ENCODE measurements at regions not wholly inside any gene's neighbourhood (a gene's known extent, or its start where the extent isn't known, plus 50 kb on each side); places are given as distances from the start of the nearest gene placed in this dataset.

DNA sequence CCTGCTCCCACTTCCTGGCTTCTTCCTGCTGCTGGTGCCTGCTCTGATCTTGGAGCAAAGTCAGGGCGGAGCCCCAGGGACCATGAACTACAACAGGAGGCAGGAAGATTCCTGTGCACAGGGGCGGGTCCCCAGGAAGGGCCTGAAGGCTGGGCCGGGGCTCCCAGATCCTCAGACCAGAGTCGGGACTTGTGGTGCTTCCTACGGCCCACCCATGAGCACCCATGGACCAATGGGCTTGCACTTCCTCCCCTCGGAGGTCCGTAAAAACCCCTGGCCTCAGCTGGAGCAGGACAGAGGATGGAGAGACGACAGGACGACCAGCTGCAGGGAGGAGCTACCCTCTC, 1287.1 kb downstream of the TMEM121 start:
- no peak for DNase-seq

GRCh38 chr14:106820119-106820518, 1293.7 kb downstream of the TMEM121 start:
- DNase-seq, result no peak

DNA sequence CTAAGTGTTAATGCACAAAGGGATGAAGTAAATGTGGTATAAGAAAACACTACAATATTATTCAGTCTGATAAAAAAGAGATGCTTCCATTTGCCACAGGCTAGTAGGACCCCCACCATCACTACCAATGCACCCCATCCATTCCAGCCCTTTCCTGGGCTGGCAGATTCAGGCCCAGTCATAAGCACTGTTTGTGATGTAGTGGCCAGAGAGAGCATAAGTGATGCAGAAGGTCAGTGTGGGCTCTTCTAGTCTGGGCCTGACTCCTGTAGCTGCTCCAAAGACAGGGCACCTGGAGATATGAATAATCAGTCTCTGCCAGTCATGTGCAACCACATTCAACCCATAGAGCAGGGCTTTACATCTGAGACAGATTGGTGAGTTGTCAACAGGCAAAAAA, 1294.7 kb downstream of the TMEM121 start:
- no peak for DNase-seq

DNA sequence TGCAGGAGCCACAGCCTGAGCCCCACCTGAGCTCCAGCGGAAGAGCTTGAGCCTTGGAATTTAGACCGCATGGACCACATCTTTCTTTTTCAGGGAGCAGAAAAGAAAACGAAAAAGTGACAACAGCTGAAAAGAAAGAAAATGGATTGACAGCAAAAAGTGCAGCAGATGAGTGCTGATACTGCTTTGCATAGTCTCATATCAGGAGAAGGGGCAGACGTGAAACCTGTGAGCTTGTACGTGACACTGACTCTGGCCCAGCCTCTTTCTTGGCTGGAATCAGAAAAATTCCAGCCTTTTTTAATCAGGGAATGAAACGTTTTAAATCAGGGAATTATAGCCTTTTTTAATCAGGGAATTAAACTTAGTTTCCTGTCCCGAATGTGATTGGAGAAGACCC, 1296.5 kb downstream of the TMEM121 start:
- no peak for DNase-seq

- no peak for DNase-seq
Measured at GRCh38 chr14:106823552-106823951, 1297.2 kb downstream of the TMEM121 start.

DNA sequence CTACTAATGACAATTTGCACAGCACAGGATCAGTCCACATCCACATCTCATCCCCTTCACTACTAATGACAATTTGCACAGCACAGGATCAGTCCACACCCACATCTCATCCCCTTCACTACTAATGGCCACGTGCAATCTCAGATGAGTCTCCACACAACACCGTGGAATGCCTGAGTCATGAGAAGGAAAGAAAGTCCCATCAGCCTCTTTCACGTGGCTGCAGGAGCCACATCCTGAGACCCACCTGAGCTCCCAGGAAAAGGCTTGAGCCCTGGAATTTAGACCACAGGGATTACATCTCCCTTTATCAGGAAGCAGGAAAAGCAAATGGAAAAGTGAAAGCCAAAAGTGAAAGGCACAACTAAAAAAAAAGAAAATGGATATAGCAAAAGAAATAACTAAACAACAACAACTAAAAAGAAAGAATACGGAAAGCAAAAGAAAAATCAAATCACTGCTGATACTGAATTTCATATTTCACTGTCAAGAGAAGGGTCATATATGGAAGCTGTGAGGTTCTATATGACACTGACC, 1300.5 kb downstream of the TMEM121 start:
- no peak for DNase-seq

- DNase-seq, result no peak
Measured at GRCh38 chr14:106831322-106831720, 1304.9 kb downstream of the TMEM121 start.

- DNase-seq, result no peak
Measured at GRCh38 chr14:106837870-106838269, 1311.5 kb downstream of the TMEM121 start.

DNA sequence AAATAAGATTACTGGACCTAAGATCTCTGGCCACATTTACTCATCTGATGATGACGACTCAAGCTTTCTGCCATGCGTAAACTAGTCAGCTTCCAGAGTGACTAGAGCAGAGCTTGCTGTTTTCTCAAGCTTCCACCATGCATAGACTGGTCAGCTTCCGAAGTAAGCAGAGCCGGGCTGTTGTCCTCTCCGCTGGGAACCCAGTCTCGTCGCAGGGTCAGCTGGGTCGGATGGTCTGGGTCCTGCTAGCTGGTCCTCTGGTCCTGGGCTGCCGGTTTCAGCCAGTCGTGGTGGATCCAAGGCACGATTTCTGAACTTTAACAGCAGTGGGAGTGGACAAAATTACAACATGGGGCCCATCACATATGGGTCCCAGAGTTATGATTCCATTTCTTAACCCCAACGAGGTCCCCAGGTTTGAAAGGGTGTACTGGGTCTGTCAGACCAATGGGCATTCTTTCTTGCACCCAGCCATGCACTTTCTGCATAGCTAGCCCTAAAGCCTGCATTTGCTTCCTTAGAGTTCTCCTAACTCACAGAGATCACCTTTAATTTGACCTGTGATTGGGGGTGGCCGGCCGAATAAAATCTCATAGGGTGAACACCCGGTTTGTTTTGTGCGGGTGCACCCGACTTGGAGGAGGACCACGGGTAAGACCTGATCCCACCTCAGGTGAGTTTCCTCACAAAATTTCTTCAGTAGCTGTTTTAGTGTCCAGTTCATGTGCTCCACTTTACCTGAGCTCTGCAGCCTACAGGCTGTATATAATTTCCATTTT, 1312.8 kb downstream of the TMEM121 start:
- no peak for DNase-seq

DNA sequence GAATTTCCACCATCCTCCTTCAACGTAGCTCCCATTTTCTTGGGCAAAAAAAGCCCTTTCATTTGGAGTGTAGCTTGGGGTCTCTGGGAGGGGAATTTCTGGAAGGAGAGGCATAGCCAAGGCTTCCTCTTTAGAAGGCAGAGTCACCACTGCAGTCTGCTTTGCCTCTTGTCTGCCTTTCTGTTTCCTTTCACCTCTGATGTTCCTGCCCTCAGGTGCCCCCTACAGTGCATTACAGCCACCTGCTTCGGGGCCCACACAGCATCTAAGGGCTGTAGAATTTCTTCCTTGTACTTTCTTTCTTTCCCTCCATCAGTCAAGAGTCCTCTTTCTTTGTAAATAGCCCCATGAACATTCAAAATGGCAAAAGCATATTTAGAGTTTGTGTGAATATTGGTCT, 1313.9 kb downstream of the TMEM121 start:
- DNase-seq, result no peak

- no peak for DNase-seq
Measured at GRCh38 chr14:106840991-106841390, 1314.6 kb downstream of the TMEM121 start.

- no peak for DNase-seq
Measured at GRCh38 chr14:106841701-106842100, 1315.3 kb downstream of the TMEM121 start.

DNA sequence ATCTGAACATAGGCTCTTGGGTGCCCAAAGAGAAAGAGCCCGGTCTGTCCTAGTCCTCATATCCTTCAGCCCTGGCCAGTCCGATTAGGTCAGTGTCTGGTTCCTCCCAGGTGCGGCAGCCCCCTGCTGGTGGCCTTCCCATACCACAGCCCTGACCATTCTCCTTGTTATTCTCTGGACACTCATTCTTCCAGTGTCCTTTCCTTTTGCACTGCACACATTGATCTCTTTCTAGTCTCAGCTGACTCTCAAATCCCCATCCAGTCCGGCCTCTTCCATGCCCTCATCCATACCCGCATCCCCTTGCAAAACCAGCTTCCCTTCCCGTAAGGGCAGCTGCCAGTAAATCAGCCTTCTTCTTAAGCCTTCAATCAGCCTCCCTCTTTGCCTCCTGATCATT, 1316.3 kb downstream of the TMEM121 start:
- DNase-seq, result no peak

DNA sequence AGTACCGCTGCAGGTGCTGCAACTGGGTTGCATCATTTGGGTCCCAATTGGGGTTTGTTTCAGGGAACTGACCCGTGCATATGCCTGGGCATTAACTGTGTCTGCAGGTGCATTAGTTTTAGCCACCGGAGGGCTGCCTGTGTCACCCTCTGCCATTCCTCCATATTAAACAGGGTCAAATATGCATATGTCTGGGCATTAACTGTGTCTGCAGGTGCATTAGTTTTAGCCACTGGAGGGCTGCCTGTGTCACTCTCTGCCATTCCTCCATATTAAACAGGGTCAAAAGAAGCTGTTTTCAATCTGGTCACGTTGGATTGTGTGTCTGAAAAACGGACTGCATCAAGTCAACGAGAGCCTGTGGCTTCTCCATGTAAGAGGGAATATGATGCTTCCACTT, 1317.0 kb downstream of the TMEM121 start:
- DNase-seq, result no peak

- no peak for DNase-seq
Measured at GRCh38 chr14:106843951-106844483, 1317.6 kb downstream of the TMEM121 start.

- DNase-seq, result no peak
Measured at GRCh38 chr14:106844608-106845285, 1318.4 kb downstream of the TMEM121 start.

DNA sequence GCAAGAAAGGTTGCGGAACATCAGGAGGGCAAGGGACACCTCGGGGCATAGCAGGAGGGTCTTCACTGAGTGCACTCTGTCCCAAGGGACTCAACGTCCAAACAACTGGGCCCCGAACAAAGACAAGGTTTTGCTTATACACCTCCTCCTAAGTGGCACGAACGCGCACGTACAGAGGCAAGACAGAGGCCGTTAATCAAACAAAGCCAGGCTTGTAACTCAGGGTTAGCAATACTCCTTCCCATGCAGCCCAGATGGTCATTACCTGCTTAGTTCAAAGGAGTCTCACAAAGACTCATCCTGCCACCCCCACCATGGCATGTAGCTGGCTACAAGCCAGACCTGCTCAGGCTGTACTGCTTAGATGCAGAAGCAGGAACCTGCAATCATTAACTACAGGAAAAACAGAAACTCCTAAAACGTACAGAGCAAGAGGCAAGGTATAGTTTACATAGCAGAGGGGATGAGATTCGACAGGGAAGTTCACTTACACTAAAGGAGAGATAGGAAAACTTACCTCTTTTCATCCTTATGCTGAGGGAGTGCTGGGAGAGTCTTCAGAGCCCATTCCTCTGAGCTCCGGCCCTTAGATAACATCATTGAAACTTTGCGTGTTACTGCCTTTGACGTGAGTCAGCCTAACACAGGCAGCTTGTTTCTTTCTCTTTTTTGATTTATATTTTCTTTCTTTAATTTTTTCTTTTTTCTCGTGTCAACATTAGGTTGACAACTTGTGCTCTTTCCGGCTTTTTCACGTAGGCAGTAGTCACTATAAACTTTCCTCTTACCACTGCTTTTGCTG, 1319.1 kb downstream of the TMEM121 start:
- peak; percentile 41 for DNase-seq

DNA sequence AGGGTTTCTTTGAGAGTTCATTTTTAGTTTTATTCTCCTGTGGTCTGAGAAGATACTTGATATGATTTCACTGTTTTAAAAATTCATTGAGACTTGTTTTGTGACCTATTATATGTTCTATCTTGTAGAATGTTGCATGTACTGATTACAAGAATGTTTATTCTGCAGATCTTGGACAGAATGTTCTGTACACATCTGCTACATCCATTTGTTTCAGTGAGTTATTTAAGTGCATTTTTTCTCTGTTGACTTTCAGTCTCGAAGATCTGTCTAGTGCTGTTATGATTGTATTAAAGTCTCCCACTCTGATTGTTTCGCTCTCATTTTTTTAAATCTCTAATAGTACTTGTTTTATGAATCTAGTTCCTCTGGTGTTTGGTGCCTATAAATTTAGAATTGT, 1319.8 kb downstream of the TMEM121 start:
- no peak for DNase-seq

- DNase-seq, result peak; percentile 13
Measured at GRCh38 chr14:106848330-106849121, 1322.1 kb downstream of the TMEM121 start.

DNA sequence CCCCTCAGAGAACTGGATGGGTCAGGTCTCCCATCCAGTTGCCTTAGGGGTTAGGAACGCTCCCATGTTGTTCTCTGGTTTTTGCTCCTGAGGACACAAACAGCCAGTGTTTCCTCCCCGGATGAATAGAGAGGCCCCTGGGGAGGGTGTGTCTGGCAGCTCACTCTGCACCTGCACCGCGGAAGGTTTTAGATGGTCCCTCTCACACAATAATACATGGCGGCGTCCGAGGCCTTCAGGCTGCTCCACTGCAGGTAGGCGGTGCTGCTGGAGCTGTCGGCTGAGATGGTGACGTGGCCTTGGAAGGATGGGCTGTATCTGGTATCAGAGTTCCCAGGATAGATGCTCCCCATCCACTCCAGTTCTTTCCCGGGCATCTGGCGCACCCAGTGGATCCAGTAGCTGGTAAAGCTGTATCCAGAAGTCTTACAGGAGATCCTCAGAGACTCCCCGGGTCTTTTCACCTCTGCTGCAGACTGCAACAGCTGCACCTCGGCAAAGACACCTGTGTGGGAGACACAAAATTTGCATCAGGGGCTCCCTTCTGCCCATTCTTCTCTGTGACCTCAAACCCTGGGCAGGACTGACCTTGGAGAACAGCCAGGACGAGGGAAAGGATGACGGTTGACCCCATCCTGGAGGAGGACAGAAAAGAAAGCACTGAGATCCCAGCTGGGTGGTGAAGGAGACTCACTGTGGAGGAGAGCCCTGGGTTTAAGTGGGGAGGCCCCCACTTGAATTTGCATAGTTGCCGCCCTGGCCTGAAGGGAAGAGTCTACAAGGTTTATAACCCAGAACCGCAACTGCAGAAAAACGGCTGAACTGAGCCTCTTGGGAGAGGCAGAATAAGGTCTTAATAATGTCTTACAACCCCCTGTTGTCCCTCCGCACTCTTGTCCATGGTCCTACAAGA, 1324.8 kb downstream of the TMEM121 start:
- DNase-seq, result peak; percentile 77
